ENCODE measurements at regions not wholly inside any gene's neighbourhood (a gene's known extent, or its start where the extent isn't known, plus 50 kb on each side); places are given as distances from the start of the nearest gene placed in this dataset.

- TF ChIP-seq POLR2AphosphoS5 (IDR thresholded peaks at IDR 0.05) = no peak
- TF ChIP-seq CTCF (IDR thresholded peaks at IDR 0.05) = no peak
- no peak for TF ChIP-seq POLR2A (IDR thresholded peaks at IDR 0.05)
Observed at GRCh38 chrX:117397844-117398243, 718.8 kb downstream of the KLHL13 start.

Data from stomach (tissue), 4 donors.